Activated T-cell treated with anti-CD3 and anti-CD28 coated beads, Interleukin-2, amount 50 U/mL, for 4 hours (primary cell): ENCODE measurements at regions not wholly inside any gene's neighbourhood (a gene's known extent, or its start where the extent isn't known, plus 50 kb on each side); places are given as distances from the start of the nearest gene placed in this dataset.

Experiments used
- ATAC-seq, 2 donors: fragments of 200-7000 bp; cut with Tn5 transposase; one replicate each; pipeline ENCODE4 v1.10.0; 2021
- DNase-seq: peaks from one replicate; pipeline ENCODE4 v3.0.0-alpha.2; 2020
- H3K27me3 Mint-ChIP-seq: one replicate; pipeline ENCODE4 v1.8.0; 2021; ENCODE audit warnings: low read depth, mixed read lengths
- H3K36me3 Mint-ChIP-seq: one replicate; pipeline ENCODE4 v1.8.0; 2022; ENCODE audit warnings: mixed read lengths; ENCODE audit not compliant: insufficient read depth
- H3K4me1 Mint-ChIP-seq: one replicate; pipeline ENCODE4 v1.8.0; 2021; ENCODE audit warnings: low read depth, mixed read lengths
- H3K4me3 Mint-ChIP-seq: one replicate; pipeline ENCODE4 v1.8.0; 2021; ENCODE audit warnings: mild to moderate bottlenecking, moderate library complexity, mixed read lengths
- H3K9me3 Mint-ChIP-seq: one replicate; pipeline ENCODE4 v1.8.0; 2021; ENCODE audit warnings: mixed read lengths

DNA sequence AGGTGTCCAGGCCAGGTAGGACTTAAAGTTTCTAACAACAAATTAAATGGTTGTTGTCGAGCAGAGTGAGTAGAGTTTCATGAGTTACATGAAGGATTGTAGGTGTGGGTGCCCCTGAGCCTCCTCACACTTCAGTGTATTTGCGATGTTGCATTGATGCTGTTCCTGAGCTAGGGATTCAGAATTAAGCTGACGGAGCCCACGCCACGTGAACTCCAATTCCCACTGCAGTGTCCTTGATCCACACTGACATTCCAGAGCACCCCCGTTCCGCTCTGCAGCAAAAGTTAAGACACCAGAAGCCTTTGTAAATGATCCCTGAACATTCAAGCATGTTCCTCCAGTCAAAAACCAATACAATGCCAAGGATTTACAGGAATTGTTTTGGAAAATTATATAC lies 78.8 kb upstream of the SEC61G start:
- Mint-ChIP-seq H3K9me3 (no peaks in the 10 kb centered on the region), H3K4me3 (no peak overlapping the region), H3K4me1 (no peaks in the 10 kb centered on the region), H3K27me3 (peaks cover 2% of the 10 kb centered on the region), H3K36me3 (no peaks in the 10 kb centered on the region)
- no peak for DNase-seq
- no peak for ATAC-seq

- ATAC-seq, result no peak
- no peaks in the 10 kb centered on the region for H3K36me3 Mint-ChIP-seq
Measured at GRCh38 chr7:54838175-54838910, 79.3 kb upstream of the SEC61G start.

GRCh38 chr7:54839575-54840213 lies 80.7 kb upstream of the SEC61G start:
- Mint-ChIP-seq H3K4me3 (no peak overlapping the region), H3K27me3 (peaks cover 2% of the 10 kb centered on the region), H3K9me3 (no peaks in the 10 kb centered on the region), H3K36me3 (no peaks in the 10 kb centered on the region), H3K4me1 (no peaks in the 10 kb centered on the region)
- ATAC-seq (no peak), DNase-seq (no peak)

More at GRCh38 chr7:54838175-54838910, 79.3 kb upstream of the SEC61G start:
- peaks cover 2% of the 10 kb centered on the region for H3K27me3 Mint-ChIP-seq
- no peaks in the 10 kb centered on the region for H3K9me3 Mint-ChIP-seq
- H3K4me1 Mint-ChIP-seq, result no peaks in the 10 kb centered on the region
- no peak overlapping the region for H3K4me3 Mint-ChIP-seq
- no peak for DNase-seq

DNA sequence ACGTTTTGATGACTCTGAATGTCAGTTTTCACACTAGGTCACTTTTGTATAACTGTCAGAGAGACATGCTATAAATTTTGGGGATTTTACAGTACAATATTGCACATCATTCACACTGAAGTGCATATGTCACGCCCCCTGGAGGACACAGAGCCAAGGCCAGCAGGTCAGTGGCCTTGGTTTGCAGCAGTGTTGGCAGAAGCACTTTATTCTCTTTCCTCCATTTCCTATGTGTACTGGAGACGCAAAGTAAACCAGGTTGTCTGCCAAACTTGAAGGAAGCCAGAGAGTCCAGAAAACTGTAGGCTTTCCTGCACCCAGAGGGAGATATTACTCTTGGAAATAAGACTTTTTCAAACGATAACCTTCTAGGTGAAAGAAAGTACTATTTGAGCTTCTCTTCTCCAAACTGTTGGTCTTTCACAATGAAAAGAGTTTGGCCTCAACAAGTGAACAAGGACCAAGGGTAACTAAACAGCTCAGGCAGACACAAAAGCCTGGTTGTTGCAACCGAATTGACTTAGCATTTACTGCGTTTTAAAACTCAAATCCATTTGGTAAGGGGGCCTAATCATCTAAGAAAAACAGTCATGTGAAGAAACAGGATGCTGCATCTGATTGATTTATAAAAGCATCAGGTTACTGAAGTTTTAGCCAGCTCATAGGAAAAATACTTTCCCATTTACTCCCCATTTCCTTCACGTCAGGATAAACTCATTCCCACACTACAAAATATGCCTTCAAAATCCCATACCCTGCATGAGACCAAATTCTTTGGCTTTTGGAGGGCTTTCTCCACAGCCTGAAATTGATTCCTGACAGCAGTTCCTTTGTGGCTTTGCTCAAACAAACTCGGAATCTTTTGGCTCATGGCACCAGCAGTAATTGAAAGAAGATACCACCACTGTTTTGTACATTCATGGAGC lies 83.0 kb upstream of the SEC61G start:
- Mint-ChIP-seq H3K36me3 (no peaks in the 10 kb centered on the region), H3K9me3 (no peaks in the 10 kb centered on the region), H3K27me3 (peaks cover 2% of the 10 kb centered on the region), H3K4me3 (no peak overlapping the region), H3K4me1 (no peaks in the 10 kb centered on the region)
- DNase-seq (no peak), ATAC-seq (no peak)

GRCh38 chr7:54843841-54844355 lies 84.9 kb upstream of the SEC61G start:
- Mint-ChIP-seq H3K4me1 (no peaks in the 10 kb centered on the region), H3K4me3 (no peak overlapping the region), H3K36me3 (no peaks in the 10 kb centered on the region), H3K9me3 (no peaks in the 10 kb centered on the region), H3K27me3 (no peaks in the 10 kb centered on the region)
- no peak for DNase-seq
- ATAC-seq, result no peak

DNA sequence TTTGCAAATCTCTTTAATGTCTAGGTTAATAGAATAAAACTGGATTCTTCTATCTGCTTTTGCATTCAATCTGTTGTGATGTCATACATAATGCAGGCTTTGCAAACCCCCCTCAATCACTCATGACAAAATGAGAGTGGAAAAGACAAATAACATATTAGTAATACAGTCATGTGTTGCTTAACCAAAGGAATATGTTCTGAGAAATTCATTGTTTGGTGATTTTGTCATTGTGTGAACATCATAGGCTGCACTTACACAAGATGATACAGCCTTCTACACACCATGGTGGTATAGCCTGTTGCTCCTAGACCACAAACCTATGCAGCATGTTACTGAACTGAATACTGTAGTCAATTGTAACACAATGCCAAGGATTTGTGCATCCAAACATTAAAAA lies 87.3 kb upstream of the SEC61G start:
- no peak overlapping the region for H3K4me3 Mint-ChIP-seq
- H3K27me3 Mint-ChIP-seq, result no peaks in the 10 kb centered on the region
- DNase-seq, result no peak
- no peaks in the 10 kb centered on the region for H3K4me1 Mint-ChIP-seq
- no peak for ATAC-seq
- no peaks in the 10 kb centered on the region for H3K36me3 Mint-ChIP-seq
- no peaks in the 10 kb centered on the region for H3K9me3 Mint-ChIP-seq

DNA sequence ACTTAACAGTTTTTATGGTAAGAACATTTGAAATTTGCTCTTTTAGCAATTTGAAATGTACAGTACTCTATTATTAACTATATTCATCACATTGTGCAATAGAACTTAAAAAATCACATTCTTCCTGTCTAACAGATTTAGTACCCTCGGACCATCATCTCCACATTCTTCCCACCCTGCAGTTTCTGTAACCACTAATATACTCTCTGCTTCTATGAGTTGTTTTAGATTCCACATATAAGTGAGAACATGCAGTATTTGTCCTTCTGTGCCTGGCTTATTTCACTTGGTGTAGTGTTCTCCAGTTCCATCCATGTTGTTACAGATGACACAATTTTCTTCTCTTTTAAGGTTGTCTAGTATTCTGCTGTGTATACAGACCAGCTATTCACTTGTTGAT lies 88.9 kb upstream of the SEC61G start:
- Mint-ChIP-seq H3K4me3 (no peak overlapping the region), H3K4me1 (no peaks in the 10 kb centered on the region), H3K9me3 (peaks cover 4% of the 10 kb centered on the region), H3K36me3 (no peaks in the 10 kb centered on the region), H3K27me3 (no peaks in the 10 kb centered on the region)
- DNase-seq (no peak), ATAC-seq (no peak)

DNA sequence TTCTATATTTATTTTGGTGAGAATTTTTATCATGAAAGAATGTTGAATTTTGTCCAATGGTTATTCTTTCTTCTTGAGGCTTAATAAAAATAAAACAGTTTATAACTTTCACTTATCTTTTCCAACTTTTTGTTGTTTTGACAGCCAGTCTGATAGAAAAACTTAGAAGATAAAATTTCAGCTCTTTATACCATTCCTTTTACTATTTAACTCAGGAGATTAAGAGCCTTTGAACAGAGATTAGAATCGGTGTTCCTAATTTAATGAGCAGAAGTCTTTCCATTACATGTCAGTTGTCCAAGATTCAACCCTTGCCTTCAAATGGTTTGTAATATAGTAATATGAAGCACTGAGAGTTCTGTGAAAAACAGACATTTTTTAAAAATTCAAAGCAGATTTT lies 97.8 kb upstream of the SEC61G start:
- ATAC-seq, result no peak
- no peaks in the 10 kb centered on the region for H3K36me3 Mint-ChIP-seq
- no peak overlapping the region for H3K4me3 Mint-ChIP-seq
- H3K27me3 Mint-ChIP-seq, result peaks cover 2% of the 10 kb centered on the region
- H3K9me3 Mint-ChIP-seq, result peaks cover 15% of the 10 kb centered on the region
- H3K4me1 Mint-ChIP-seq, result no peaks in the 10 kb centered on the region
- DNase-seq, result no peak

DNA sequence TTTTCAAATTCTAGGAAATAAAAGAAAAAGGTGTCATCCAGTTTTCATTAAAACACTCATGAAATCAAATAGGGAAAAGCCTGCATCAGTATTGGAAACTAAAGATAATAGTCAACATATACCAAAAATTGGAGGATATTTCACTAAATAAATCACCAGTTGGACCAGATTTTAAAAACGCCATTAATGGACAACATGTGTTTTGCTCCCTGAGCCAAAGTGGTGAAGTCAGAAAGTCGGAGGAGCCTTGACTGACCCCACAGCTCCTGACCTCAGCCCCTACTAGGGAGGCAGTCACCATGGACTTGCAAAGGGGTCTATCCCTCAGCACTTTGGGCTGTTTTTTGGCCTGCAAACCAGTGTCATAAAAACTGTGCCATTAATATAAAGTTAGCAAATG lies 98.3 kb upstream of the SEC61G start:
- H3K4me3 Mint-ChIP-seq, result no peak overlapping the region
- H3K9me3 Mint-ChIP-seq, result peaks cover 15% of the 10 kb centered on the region
- no peaks in the 10 kb centered on the region for H3K36me3 Mint-ChIP-seq
- DNase-seq (no peak), ATAC-seq (no peak)
- H3K4me1 Mint-ChIP-seq, result no peaks in the 10 kb centered on the region
- peaks cover 2% of the 10 kb centered on the region for H3K27me3 Mint-ChIP-seq

DNA sequence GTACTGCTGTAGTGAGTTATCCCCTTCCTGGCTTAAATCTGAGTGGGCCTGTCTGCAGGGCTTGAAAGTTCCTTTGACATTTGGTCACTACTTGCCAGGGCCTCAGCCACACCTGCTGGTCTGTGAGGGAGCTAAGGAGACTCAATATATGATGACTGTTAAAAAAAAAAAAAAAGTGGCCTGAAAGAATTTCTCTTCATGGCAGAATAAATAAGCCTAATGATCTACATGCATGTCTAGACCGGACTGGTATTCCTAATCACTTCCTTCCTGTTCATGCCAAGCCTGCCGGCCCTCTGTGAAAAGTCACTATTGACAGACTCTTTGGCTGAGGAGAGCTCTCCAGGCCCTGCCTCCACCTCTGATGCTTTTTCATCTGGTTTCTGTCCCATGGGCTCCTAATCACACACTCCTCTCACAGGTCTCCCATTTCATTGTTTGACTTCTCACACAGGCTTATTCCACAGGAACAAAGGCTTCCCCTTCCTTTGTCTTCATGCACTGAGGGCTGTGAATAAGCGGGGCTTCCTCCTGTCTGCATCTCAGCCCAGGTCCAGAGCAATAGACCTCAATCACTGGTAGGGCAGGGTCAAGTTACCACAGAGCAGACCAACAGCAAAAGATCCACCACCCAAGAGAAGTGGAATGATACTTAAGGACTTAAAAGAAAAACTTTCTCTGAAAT lies 99.1 kb upstream of the SEC61G start:
- no peak for DNase-seq
- peaks cover 5% of the 10 kb centered on the region for H3K27me3 Mint-ChIP-seq
- H3K9me3 Mint-ChIP-seq, result peaks cover 11% of the 10 kb centered on the region
- no peak overlapping the region for H3K4me3 Mint-ChIP-seq
- no peak for ATAC-seq
- H3K4me1 Mint-ChIP-seq, result no peaks in the 10 kb centered on the region
- H3K36me3 Mint-ChIP-seq, result no peaks in the 10 kb centered on the region

DNA sequence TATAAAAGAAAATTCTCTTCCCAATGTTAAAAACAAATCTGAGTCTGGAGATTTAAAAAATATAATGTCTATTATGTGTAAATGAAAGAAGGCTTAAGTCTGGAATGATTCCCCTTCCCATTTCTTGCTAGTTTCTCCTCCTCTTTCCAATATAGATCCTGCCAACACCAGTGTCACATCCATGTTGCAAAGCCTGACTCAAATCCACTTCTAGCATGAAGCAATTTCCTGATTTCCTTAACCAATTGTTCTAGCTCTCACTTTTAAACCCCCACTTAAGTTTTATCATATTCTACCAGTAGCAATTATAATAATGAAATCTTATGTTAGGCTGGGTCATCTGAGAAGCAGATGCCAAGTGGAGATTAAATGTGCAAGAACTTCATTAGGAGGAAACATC lies 100.1 kb upstream of the SEC61G start:
- H3K27me3 Mint-ChIP-seq, result peaks cover 5% of the 10 kb centered on the region
- no peak for ATAC-seq
- H3K4me3 Mint-ChIP-seq, result no peak overlapping the region
- peaks cover 4% of the 10 kb centered on the region for H3K9me3 Mint-ChIP-seq
- DNase-seq, result no peak
- no peaks in the 10 kb centered on the region for H3K36me3 Mint-ChIP-seq
- H3K4me1 Mint-ChIP-seq, result no peaks in the 10 kb centered on the region

DNA sequence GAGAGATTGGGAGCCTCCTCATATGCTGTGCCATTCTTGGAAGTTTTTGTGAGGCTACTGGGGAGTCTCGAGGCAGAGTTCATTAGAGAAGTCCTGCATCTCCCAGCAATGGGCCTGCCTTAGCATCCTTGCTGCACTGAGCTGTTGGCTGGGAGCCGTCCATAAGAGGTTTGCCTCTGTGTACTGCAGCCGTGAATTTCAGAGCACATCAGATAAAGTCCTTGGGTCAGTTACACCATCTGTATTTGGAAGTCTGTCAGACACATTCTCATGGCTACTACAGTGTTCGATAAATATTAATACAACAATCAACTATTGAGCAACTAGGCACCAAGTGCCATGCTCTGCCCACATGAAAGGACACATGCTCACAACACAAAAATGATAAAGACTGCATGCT lies 100.5 kb upstream of the SEC61G start:
- Mint-ChIP-seq H3K36me3 (no peaks in the 10 kb centered on the region), H3K9me3 (peaks cover 2% of the 10 kb centered on the region), H3K4me3 (no peak overlapping the region), H3K27me3 (peaks cover 5% of the 10 kb centered on the region), H3K4me1 (no peaks in the 10 kb centered on the region)
- DNase-seq (no peak), ATAC-seq (no peak)

DNA sequence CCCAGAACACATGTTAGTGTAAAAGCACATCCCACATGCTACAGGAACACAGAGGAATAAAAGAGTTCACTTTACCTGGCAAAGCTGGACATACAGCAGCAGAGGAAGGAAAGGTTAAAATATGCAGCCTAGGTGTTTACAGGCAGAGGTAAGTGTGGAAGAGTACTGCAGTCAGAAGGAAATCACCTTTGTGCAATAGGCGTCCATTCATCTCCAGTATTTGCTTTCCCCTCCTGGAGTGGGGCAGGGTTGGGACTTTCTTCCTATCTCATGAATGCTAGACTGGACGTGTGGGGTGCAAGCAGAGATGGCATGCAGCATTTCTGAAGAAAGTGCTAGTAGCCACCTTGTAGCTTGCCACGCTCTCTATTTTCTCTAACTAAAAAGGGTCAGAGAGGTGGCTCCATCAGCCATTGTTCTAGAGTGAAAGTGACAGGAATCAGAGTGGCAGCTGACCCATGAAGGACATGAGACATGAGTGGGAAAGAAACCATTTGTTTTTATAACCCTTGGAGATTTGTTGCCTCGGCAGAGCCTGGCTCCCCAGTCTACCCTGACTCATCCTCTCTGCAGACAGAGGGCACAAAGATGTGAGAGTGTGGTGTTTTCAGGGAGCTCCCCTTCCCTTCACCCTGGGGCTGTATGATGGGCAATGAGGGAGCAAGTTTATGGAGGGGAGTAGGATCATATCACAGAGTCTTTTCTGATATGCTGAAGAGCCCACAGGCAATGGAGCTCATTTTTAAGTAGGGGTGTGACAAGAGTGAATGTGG lies 101.2 kb upstream of the SEC61G start:
- Mint-ChIP-seq H3K27me3 (peaks cover 5% of the 10 kb centered on the region), H3K36me3 (no peaks in the 10 kb centered on the region), H3K4me3 (no peak overlapping the region), H3K4me1 (no peaks in the 10 kb centered on the region), H3K9me3 (no peaks in the 10 kb centered on the region)
- peak in 1 of 2 donors; percentile 18 for ATAC-seq
- DNase-seq, result no peak
